ENCODE measurements at regions not wholly inside any gene's neighbourhood (a gene's known extent, or its start where the extent isn't known, plus 50 kb on each side); places are given as distances from the start of the nearest gene placed in this dataset.

- Histone ChIP-seq H3K36me3 (replicated peaks in 1 of 2; ENCODE audit: control insufficient read depth in 1 of 2, insufficient read depth in 2 of 2, low read length in 2 of 2) (no peaks in the 10 kb centered on the region), H3K4me1 (ENCODE audit: control insufficient read depth in 1 of 2, insufficient read depth in 2 of 2, low read length in 2 of 2) (peaks cover 55 to 60% of the 10 kb centered on the region in 2 donors), H2AFZ (ENCODE audit: insufficient read depth, low read depth, low read length, poor library complexity, severe bottlenecking) (peak overlapping the region; percentile 60), H3K27ac (ENCODE audit: low read depth in 1 of 2, low read length in 2 of 2) (peak overlapping the region in 1 of 2 donors; percentile 84), H3K4me3 (replicated peaks in 1 of 3; ENCODE audit: low read depth in 2 of 3, low read length in 3 of 3) (no peak overlapping the region), H3K9ac (ENCODE audit: insufficient read depth, low read length, poor library complexity, severe bottlenecking) (no peak overlapping the region), H3K4me2 (replicated peaks; ENCODE audit: extremely low read depth, low read length, poor library complexity, severe bottlenecking) (no peak overlapping the region), H4K20me1 (ENCODE audit: insufficient read depth, low read length) (no peaks in the 10 kb centered on the region), H3K27me3 (ENCODE audit: control insufficient read depth in 2 of 2, insufficient read depth in 2 of 2, low read length in 2 of 2) (no peaks in the 10 kb centered on the region), H3K9me3 (replicated peaks in 1 of 2; ENCODE audit: control insufficient read depth in 1 of 2, insufficient read depth in 1 of 2, low read length in 2 of 2) (no peaks in the 10 kb centered on the region), H3K79me2 (ENCODE audit: insufficient read depth, low read length) (no peaks in the 10 kb centered on the region)
- H3K9me3 Mint-ChIP-seq, result peaks cover 3 to 7% (median 6%) of the 10 kb centered on the region in 7 donors
- peak overlapping the region in 5 of 7 donors; percentile 86 to 94 (median 92) for H3K27ac Mint-ChIP-seq
- no peaks in the 10 kb centered on the region for H3K36me3 Mint-ChIP-seq
- DNase-seq, result no peak
- intact Hi-C loops (cut with micrococcal nuclease), result no loop called here
- H3K4me3 Mint-ChIP-seq, result no peak overlapping the region
- peaks cover 72% of the 10 kb centered on the region for H3K4me1 Mint-ChIP-seq
- TF ChIP-seq CTCF (IDR thresholded peaks at IDR 0.05), result no peak
- H3K27me3 Mint-ChIP-seq (ENCODE audit: low read depth in 3 of 3), result peaks cover 0 to 2% (median 0%) of the 10 kb centered on the region in 3 donors
These were observed 147.7 kb downstream of the FCRL5 start for GRCh38 chr1:157404614-157405013.

- peak overlapping the region; percentile 86 to 94 (median 92) for H3K27ac Mint-ChIP-seq
- H3K9me3 Mint-ChIP-seq, result peaks cover 3 to 7% (median 6%) of the 10 kb centered on the region in 7 donors
- Histone ChIP-seq H3K4me1 (ENCODE audit: control insufficient read depth in 1 of 2, insufficient read depth in 2 of 2, low read length in 2 of 2) (peaks cover 59 to 65% of the 10 kb centered on the region in 2 donors), H3K4me2 (replicated peaks; ENCODE audit: extremely low read depth, low read length, poor library complexity, severe bottlenecking) (peak overlapping the region; percentile 50), H2AFZ (ENCODE audit: insufficient read depth, low read depth, low read length, poor library complexity, severe bottlenecking) (peak overlapping the region; percentile 60), H3K27ac (ENCODE audit: low read depth in 1 of 2, low read length in 2 of 2) (peak overlapping the region; percentile 83 to 84), H3K9me3 (replicated peaks in 1 of 2; ENCODE audit: control insufficient read depth in 1 of 2, insufficient read depth in 1 of 2, low read length in 2 of 2) (no peaks in the 10 kb centered on the region), H4K20me1 (ENCODE audit: insufficient read depth, low read length) (no peaks in the 10 kb centered on the region), H3K79me2 (ENCODE audit: insufficient read depth, low read length) (no peaks in the 10 kb centered on the region), H3K9ac (ENCODE audit: insufficient read depth, low read length, poor library complexity, severe bottlenecking) (peak overlapping the region; percentile 29), H3K4me3 (replicated peaks in 1 of 3; ENCODE audit: low read depth in 2 of 3, low read length in 3 of 3) (peak overlapping the region in 1 of 3 experiments; percentile 9), H3K27me3 (ENCODE audit: control insufficient read depth in 2 of 2, insufficient read depth in 2 of 2, low read length in 2 of 2) (no peaks in the 10 kb centered on the region), H3K36me3 (replicated peaks in 1 of 2; ENCODE audit: control insufficient read depth in 1 of 2, insufficient read depth in 2 of 2, low read length in 2 of 2) (no peaks in the 10 kb centered on the region)
- peak overlapping the region in 1 of 2 donors; percentile 55 for H3K4me3 Mint-ChIP-seq
- intact Hi-C loops (cut with micrococcal nuclease), result no loop called here
- WGBS (ENCODE audit: insufficient coverage), result no CpG with 5 or more reads among the region's 3 CpGs
- H3K36me3 Mint-ChIP-seq, result no peaks in the 10 kb centered on the region
- peaks cover 0 to 2% (median 0%) of the 10 kb centered on the region in 3 donors for H3K27me3 Mint-ChIP-seq (ENCODE audit: low read depth in 3 of 3)
- H3K4me1 Mint-ChIP-seq, result peaks cover 75% of the 10 kb centered on the region
- DNase-seq, result peak; percentile 36 to 48 (median 43)
- no peak for TF ChIP-seq CTCF (IDR thresholded peaks at IDR 0.05)
These were observed 148.2 kb downstream of the FCRL5 start for GRCh38 chr1:157404063-157404501.

Data from CD14-positive monocyte (primary cell).